ENCODE measurements at regions not wholly inside any gene's neighbourhood (a gene's known extent, or its start where the extent isn't known, plus 50 kb on each side); places are given as distances from the start of the nearest gene placed in this dataset.

DNA sequence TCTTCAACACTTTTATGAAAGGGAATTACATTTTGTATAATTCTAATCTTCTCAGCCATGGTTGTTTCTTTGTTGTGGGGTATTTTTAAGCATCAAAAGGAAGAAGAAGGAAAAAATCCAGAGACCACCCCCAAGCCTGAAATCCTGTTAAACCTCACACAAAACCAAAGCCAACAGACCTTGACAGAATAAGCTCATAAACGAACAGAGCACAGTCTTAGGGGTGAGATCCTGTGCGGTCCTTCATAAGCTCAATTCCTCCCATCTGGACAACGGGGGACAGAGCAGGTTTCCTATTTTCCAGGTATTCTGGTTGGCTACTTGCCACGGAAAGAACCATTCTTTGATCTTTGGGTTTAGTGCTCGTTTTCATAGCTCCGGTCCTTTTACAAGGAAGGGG, 151.3 kb upstream of the SULF2 start:
- TF ChIP-seq, protein P1, sequence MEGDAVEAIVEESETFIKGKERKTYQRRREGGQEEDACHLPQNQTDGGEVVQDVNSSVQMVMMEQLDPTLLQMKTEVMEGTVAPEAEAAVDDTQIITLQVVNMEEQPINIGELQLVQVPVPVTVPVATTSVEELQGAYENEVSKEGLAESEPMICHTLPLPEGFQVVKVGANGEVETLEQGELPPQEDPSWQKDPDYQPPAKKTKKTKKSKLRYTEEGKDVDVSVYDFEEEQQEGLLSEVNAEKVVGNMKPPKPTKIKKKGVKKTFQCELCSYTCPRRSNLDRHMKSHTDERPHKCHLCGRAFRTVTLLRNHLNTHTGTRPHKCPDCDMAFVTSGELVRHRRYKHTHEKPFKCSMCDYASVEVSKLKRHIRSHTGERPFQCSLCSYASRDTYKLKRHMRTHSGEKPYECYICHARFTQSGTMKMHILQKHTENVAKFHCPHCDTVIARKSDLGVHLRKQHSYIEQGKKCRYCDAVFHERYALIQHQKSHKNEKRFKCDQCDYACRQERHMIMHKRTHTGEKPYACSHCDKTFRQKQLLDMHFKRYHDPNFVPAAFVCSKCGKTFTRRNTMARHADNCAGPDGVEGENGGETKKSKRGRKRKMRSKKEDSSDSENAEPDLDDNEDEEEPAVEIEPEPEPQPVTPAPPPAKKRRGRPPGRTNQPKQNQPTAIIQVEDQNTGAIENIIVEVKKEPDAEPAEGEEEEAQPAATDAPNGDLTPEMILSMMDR (IDR thresholded peaks at IDR 0.05; ENCODE audit: borderline replicate concordance, control extremely low read depth, extremely low read depth, insufficient read depth, missing control alignments): no peak
- in situ Hi-C loops (cut with MboI; ENCODE audit: low sequenced_read_pairs, unreplicated experiment): no loop called here
- DNase-seq (ENCODE audit: low spot score): no peak

DNA sequence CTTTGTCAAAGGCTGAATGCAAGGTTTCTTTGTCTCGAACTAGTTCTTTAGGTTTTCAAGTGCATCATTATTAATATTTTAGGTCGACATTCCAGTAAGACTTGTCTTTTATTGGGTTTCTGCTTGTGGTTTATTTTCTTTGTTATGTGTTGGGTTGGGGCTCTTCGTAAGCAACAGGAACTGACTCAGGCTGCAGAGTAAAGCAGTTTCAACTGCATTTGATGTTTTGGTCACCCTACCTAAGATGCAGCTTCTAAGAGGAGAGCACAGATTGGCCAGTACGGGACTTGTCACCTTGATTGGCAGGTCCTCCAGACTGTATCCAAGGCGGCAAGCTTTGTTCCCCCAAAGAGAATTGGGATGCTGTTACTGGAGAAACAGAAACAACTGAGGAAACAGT, 149.5 kb upstream of the SULF2 start:
- in situ Hi-C loops (cut with MboI; ENCODE audit: low sequenced_read_pairs, unreplicated experiment): no loop called here
- TF ChIP-seq, protein P1 (IDR thresholded peaks at IDR 0.05; ENCODE audit: borderline replicate concordance, control extremely low read depth, extremely low read depth, insufficient read depth, missing control alignments): no peak
- no peak for DNase-seq (ENCODE audit: low spot score)

DNA sequence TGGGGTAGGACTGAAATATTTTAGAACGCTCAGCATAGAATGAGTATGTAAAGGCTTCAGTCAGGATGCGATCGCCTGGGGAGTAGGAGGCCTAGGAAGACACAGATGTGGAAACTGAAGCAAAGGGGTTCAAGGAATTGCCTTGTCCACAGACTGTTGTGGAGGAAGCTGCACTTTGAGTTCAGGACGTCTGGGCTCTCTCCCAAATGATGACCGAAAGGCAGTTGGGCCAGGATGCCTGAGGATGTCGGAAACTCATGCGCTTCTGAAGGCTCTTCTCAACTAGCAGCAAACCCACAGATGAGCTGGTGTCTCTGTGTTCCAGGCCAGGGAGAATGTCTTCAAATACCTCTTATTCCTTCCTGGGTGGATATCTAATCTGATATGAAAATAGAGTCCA, 146.2 kb upstream of the SULF2 start:
- in situ Hi-C loops (cut with MboI; ENCODE audit: low sequenced_read_pairs, unreplicated experiment): no loop called here
- TF ChIP-seq, protein P1 (IDR thresholded peaks at IDR 0.05; ENCODE audit: borderline replicate concordance, control extremely low read depth, extremely low read depth, insufficient read depth, missing control alignments): no peak
- no peak for DNase-seq (ENCODE audit: low spot score)

DNA sequence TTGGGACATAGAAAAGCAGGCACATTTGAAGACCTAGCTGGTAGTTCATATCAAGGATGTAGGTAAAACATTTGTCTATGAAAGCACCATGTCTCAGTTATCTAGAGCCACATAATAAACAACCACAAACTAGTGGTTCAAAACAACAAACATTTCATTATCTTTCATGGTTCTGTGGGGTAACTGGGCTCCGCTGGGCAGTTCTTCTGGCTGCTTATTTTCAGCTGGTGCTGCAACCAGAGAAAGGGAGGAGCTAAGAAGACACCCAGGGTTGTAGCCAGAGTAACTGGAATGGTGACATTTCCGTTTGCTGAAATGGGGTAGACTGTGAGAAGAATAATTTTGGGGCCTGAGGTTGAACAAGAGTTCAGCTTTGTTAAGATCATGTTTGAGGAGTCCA, 145.7 kb upstream of the SULF2 start:
- DNase-seq (ENCODE audit: low spot score): no peak
- TF ChIP-seq, protein P1 (IDR thresholded peaks at IDR 0.05; ENCODE audit: borderline replicate concordance, control extremely low read depth, extremely low read depth, insufficient read depth, missing control alignments): no peak
- in situ Hi-C loops (cut with MboI; ENCODE audit: low sequenced_read_pairs, unreplicated experiment): no loop called here

DNA sequence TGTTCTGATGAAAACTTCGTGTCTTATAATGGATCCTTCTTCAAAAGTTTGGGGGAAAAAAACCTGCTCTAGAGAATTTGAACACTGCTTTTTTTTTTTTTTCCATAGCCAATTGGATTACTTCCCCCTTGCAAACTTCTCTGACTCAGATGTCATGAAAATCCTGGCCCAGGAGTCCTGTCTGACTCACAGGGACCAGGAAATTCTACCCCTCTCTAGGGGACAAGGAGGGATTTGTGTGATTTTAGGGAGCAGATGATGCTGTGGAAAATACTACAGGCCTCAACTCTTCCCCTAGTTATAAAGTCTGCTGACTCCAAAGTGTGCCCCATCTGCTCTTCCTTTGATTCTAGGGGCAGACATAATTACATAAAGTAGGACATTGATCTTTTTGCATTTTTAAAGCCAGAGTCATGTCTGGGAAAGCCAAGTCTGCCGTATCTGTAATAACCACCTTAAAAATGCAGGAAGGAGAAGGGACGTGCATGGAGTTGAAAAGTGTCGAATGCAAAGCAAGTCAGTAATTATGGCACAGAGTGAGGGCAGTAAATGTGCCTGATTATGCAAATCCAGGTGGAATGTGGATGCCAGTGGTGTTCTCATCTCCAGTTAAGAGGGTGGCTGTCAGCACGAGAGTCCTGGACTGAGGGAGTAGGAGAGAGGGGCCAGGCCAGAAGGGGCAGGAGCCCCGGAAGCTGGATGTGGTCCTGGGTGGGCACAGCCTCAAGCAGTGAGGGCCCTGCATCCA, 144.3 kb upstream of the SULF2 start:
- DNase-seq (ENCODE audit: low spot score): no peak
- in situ Hi-C loops (cut with MboI; ENCODE audit: low sequenced_read_pairs, unreplicated experiment): no loop called here
- TF ChIP-seq, protein P1 (IDR thresholded peaks at IDR 0.05; ENCODE audit: borderline replicate concordance, control extremely low read depth, extremely low read depth, insufficient read depth, missing control alignments): no peak

DNA sequence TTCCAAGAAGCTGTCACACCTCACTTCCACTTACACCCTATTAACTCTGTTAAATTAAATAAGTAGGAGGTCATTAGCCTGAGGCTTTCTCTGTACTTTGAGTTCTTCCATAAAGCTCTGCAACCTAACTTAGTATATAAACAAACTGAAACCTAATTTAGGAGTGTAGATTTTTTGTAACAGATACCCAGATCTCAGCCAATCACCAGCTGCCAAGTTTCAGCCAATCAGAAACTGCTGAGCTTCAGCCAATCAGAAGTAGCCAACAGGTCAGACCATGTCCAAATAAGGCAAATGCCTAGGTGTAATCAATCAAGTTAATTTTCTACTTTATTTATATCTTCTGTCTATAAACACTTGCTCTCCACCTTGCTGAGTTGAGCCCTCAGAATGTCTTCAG, 142.7 kb upstream of the SULF2 start:
- in situ Hi-C loops (cut with MboI; ENCODE audit: low sequenced_read_pairs, unreplicated experiment): no loop called here
- DNase-seq (ENCODE audit: low spot score): no peak

More for the DNA sequence above, 142.7 kb upstream of the SULF2 start:
- TF ChIP-seq, protein P1 (IDR thresholded peaks at IDR 0.05; ENCODE audit: borderline replicate concordance, control extremely low read depth, extremely low read depth, insufficient read depth, missing control alignments): no peak
